HCT116 (cell line): ENCODE measurements at regions not wholly inside any gene's neighbourhood (a gene's known extent, or its start where the extent isn't known, plus 50 kb on each side); places are given as distances from the start of the nearest gene placed in this dataset.

Source experiments
- CTCF ChIP-seq, 3 experiments: fragments of 200-600 bp in 1 of 3; sonication (generic) in 1 of 3; IDR thresholded peaks in 2 of 3; conservative IDR thresholded peaks in 1 of 3; 2 replicates each; pipeline ENCODE4 v1.5.1; 2012 to 2017; ENCODE audit warnings: low read depth in 2 of 3, low read length in 2 of 3, antibody characterized with exemption in 1 of 3, borderline replicate concordance in 1 of 3, control low read depth in 1 of 3, mild to moderate bottlenecking in 1 of 3, mixed read lengths in 1 of 3, mixed run types in 1 of 3, moderate library complexity in 1 of 3; ENCODE audit not compliant: insufficient read depth in 1 of 3
- POLR2A ChIP-seq: IDR thresholded peaks from 2 replicates; pipeline ENCODE4 v1.7.0; 2011; ENCODE audit warnings: borderline replicate concordance; ENCODE audit not compliant: insufficient read depth, insufficient read length; ENCODE audit errors: extremely low read depth

- TF ChIP-seq CTCF (IDR thresholded peaks at IDR 0.05 in 2 of 3, conservative IDR thresholded peaks at IDR 0.05 in 1 of 3; ENCODE audit: borderline replicate concordance in 1 of 3, insufficient read depth in 1 of 3, low read depth in 2 of 3, low read length in 2 of 3), result no peak
- no peak for TF ChIP-seq POLR2A
Observed at GRCh38 chr9:13715430-13715829, 435.9 kb upstream of the MPDZ start.
